Endodermal cell (in vitro differentiated cells): ENCODE measurements at regions not wholly inside any gene's neighbourhood (a gene's known extent, or its start where the extent isn't known, plus 50 kb on each side); places are given as distances from the start of the nearest gene placed in this dataset.
"Not testable (repeated sequence)": the region's sequence is repeated elsewhere in the genome, so short reads cannot be mapped to it uniquely, and the experiment has no call there.

Experiments
- DNase-seq: peaks from one replicate; pipeline ENCODE4 v3.0.0-alpha.2; 2017
- H3K27ac ChIP-seq: 2 replicates; pipeline ENCODE4 v1.5.1; 2013; ENCODE audit warnings: mild to moderate bottlenecking, low read depth, low read length, moderate library complexity
- H3K27me3 ChIP-seq: 2 replicates; pipeline ENCODE4 v1.6.1; 2013; ENCODE audit warnings: mild to moderate bottlenecking, low read length, moderate library complexity; ENCODE audit not compliant: insufficient read depth, control insufficient read depth, poor library complexity, severe bottlenecking
- H3K36me3 ChIP-seq: 2 replicates; pipeline ENCODE4 v1.7.0; 2013; ENCODE audit warnings: mild to moderate bottlenecking, low read length, moderate library complexity; ENCODE audit not compliant: control insufficient read depth, insufficient read depth
- H3K4me1 ChIP-seq: one replicate; pipeline ENCODE4 v1.7.0; 2013; ENCODE audit warnings: low read length; ENCODE audit not compliant: control insufficient read depth, insufficient read depth
- H3K4me3 ChIP-seq: 2 replicates; pipeline ENCODE4 v1.5.1; 2013; ENCODE audit warnings: mild to moderate bottlenecking, low read length, moderate library complexity
- H3K9ac ChIP-seq: 2 replicates; pipeline ENCODE4 v1.6.1; 2013; ENCODE audit warnings: mild to moderate bottlenecking, low read length, moderate library complexity; ENCODE audit not compliant: poor library complexity, severe bottlenecking; ENCODE audit errors: extremely low read depth
- H3K9me3 ChIP-seq: 2 replicates; pipeline ENCODE4 v1.6.1; 2013; ENCODE audit warnings: mild to moderate bottlenecking, low read length, moderate library complexity; ENCODE audit not compliant: control insufficient read depth
- H3K27ac Mint-ChIP-seq: 2 replicates; pipeline ENCODE4 v1.8.0; 2020; ENCODE audit warnings: mixed read lengths
- H3K27me3 Mint-ChIP-seq: 2 replicates; pipeline ENCODE4 v1.8.0; 2021; ENCODE audit warnings: mild to moderate bottlenecking, mixed read lengths; ENCODE audit not compliant: insufficient read depth
- H3K36me3 Mint-ChIP-seq: 2 replicates; pipeline ENCODE4 v1.8.0; 2020; ENCODE audit warnings: low read depth, mixed read lengths
- H3K4me1 Mint-ChIP-seq: 2 replicates; pipeline ENCODE4 v1.8.0; 2020; ENCODE audit warnings: mixed read lengths
- H3K4me3 Mint-ChIP-seq: 2 replicates; pipeline ENCODE4 v1.8.0; 2020; ENCODE audit warnings: mild to moderate bottlenecking, moderate library complexity, mixed read lengths
- H3K9me3 Mint-ChIP-seq: 2 replicates; pipeline ENCODE4 v1.8.0; 2020; ENCODE audit warnings: mild to moderate bottlenecking, mixed read lengths
- CTCF ChIP-seq: fragments of 200-600 bp; sonication (generic); conservative IDR thresholded peaks from 2 replicates; pipeline ENCODE4 v1.5.0; 2021; ENCODE audit warnings: antibody characterized with exemption, mild to moderate bottlenecking
- WGBS, 2 experiments: methylation state at CpG; one replicate each; pipeline versions ENCODE4 v1.1.5 to v1.1.7; 2013; ENCODE audit warnings: missing lambda C conversion rate in 2 of 2, mixed read lengths in 1 of 2; ENCODE audit not compliant: insufficient coverage in 1 of 2, insufficient read length in 1 of 2; 5-methylcytosine and 5-hydroxymethylcytosine counted together

GRCh38 chr6:67878216-67878615 lies 756.9 kb upstream of the ADGRB3 start:
- not testable (repeated sequence) for H3K27me3 ChIP-seq, H3K4me3 ChIP-seq, H3K4me1 ChIP-seq, H3K27me3 Mint-ChIP-seq, H3K36me3 ChIP-seq, H3K27ac ChIP-seq, H3K27ac Mint-ChIP-seq, H3K9ac ChIP-seq, H3K4me1 Mint-ChIP-seq, DNase-seq, H3K4me3 Mint-ChIP-seq
- peaks cover 40% of the 10 kb centered on the region for H3K9me3 ChIP-seq
- Mint-ChIP-seq H3K9me3 (peaks cover 40% of the 10 kb centered on the region), H3K36me3 (peaks cover 13% of the 10 kb centered on the region)
- WGBS, 2 experiments = 89 to 96% methylated on average over 4 to 7 of the region's 7 CpGs

DNA sequence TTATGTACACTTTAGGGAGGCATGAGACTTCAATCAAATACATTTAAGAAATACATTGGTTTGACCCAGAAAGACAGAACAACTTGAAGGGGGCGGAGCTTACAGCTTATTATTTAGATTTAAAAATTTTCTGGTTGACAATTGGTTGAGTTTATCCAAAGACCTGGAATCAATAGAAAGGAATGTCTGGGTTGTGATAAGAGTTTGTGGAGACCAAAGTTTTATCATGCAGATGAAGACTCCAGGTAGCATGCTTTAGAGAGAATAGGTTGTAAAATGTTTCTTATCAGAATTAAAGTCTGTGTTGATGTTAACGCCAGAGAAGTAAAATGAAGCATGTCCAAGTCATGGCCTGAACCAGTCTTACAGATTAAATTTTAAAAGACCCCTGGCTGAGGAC lies 757.8 kb upstream of the ADGRB3 start:
- Histone ChIP-seq H3K27me3 (no peaks in the 10 kb centered on the region), H3K4me3 (no peak overlapping the region), H3K27ac (no peak overlapping the region), H3K36me3 (peaks cover 4% of the 10 kb centered on the region), H3K4me1 (no peaks in the 10 kb centered on the region), H3K9me3 (peaks cover 43% of the 10 kb centered on the region), H3K9ac (no peak overlapping the region)
- Mint-ChIP-seq H3K4me3 (no peak overlapping the region), H3K27me3 (no peaks in the 10 kb centered on the region), H3K4me1 (no peaks in the 10 kb centered on the region), H3K27ac (no peak overlapping the region), H3K36me3 (peaks cover 15% of the 10 kb centered on the region), H3K9me3 (peaks cover 43% of the 10 kb centered on the region)
- no peak for TF ChIP-seq CTCF
- WGBS, 2 experiments = 88 to 93% methylated on average over 1 to 2 of the region's 2 CpGs
- DNase-seq = no peak

GRCh38 chr6:67875877-67876383 lies 759.2 kb upstream of the ADGRB3 start:
- Mint-ChIP-seq H3K4me1 (no peaks in the 10 kb centered on the region), H3K27ac (no peak overlapping the region), H3K36me3 (peaks cover 15% of the 10 kb centered on the region), H3K27me3 (no peaks in the 10 kb centered on the region), H3K4me3 (no peak overlapping the region), H3K9me3 (peaks cover 43% of the 10 kb centered on the region)
- peaks cover 53% of the 10 kb centered on the region for H3K9me3 ChIP-seq
- H3K27me3 ChIP-seq = no peaks in the 10 kb centered on the region
- no peak overlapping the region for H3K9ac ChIP-seq
- H3K27ac ChIP-seq = no peak overlapping the region
- DNase-seq = no peak
- no peak for TF ChIP-seq CTCF
- H3K36me3 ChIP-seq = peaks cover 4% of the 10 kb centered on the region
- peak overlapping the region; percentile 11 for H3K4me3 ChIP-seq
- H3K4me1 ChIP-seq = no peaks in the 10 kb centered on the region

DNA sequence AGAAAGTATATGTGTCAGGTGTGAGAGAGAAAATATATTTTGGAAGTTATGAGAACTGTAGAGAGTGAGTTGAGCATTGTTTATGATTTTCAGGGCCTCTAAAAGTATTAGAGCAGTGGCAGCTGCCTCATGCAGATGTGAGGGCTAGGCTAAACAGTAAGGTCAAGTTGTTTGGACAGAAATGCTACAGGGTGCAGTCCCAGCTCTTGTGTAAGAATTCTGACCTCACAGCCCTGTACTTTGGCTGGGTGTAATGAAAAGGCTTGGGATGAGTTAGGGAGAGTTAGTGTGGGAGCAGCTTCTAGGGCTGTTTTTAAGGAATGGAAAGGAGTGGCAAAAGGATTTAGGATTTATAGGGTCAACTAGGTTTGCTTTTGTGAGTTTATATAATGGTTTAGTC lies 764.8 kb upstream of the ADGRB3 start:
- no peak overlapping the region for H3K27ac ChIP-seq
- no peak for TF ChIP-seq CTCF
- H3K9me3 Mint-ChIP-seq = peaks cover 27% of the 10 kb centered on the region
- H3K4me3 Mint-ChIP-seq = no peak overlapping the region
- H3K27ac Mint-ChIP-seq = no peak overlapping the region
- H3K9ac ChIP-seq = no peak overlapping the region
- H3K27me3 ChIP-seq = no peaks in the 10 kb centered on the region
- peaks cover 4% of the 10 kb centered on the region for H3K36me3 ChIP-seq
- H3K27me3 Mint-ChIP-seq = no peaks in the 10 kb centered on the region
- H3K9me3 ChIP-seq = peaks cover 56% of the 10 kb centered on the region
- H3K4me1 Mint-ChIP-seq = peaks cover 8% of the 10 kb centered on the region
- peaks cover 15% of the 10 kb centered on the region for H3K36me3 Mint-ChIP-seq
- DNase-seq = no peak
- no peaks in the 10 kb centered on the region for H3K4me1 ChIP-seq
- H3K4me3 ChIP-seq = no peak overlapping the region
